Type B pancreatic cell (in vitro differentiated cells): ENCODE measurements at regions not wholly inside any gene's neighbourhood (a gene's known extent, or its start where the extent isn't known, plus 50 kb on each side); places are given as distances from the start of the nearest gene placed in this dataset.

ENCODE experiments used
- DNase-seq: peaks from one replicate; pipeline ENCODE4 v3.0.0; 2021; ENCODE audit warnings: mixed read lengths; ENCODE audit not compliant: unreplicated experiment; ENCODE audit errors: extremely low spot score
- H3K27ac Mint-ChIP-seq: 2 replicates; pipeline ENCODE4 v1.8.0; 2021; ENCODE audit warnings: mild to moderate bottlenecking, mixed read lengths
- H3K27me3 Mint-ChIP-seq: 2 replicates; pipeline ENCODE4 v1.8.0; 2021; ENCODE audit warnings: mixed read lengths
- H3K36me3 Mint-ChIP-seq: 2 replicates; pipeline ENCODE4 v1.8.0; 2021; ENCODE audit warnings: mixed read lengths
- H3K4me1 Mint-ChIP-seq: one replicate; pipeline ENCODE4 v1.8.0; 2021; ENCODE audit warnings: mixed read lengths; ENCODE audit not compliant: unreplicated experiment
- H3K4me3 Mint-ChIP-seq: 2 replicates; pipeline ENCODE4 v1.8.0; 2021; ENCODE audit warnings: mild to moderate bottlenecking, mixed read lengths
- H3K9me3 Mint-ChIP-seq: 2 replicates; pipeline ENCODE4 v1.8.0; 2021; ENCODE audit warnings: mixed read lengths
- TF ChIP-seq, protein P1 (sequence below): fragments of 200-600 bp; sonication (generic); conservative IDR thresholded peaks from 2 replicates; pipeline ENCODE4 v1.5.0; 2021; ENCODE audit warnings: antibody characterized with exemption, mild to moderate bottlenecking

DNA sequence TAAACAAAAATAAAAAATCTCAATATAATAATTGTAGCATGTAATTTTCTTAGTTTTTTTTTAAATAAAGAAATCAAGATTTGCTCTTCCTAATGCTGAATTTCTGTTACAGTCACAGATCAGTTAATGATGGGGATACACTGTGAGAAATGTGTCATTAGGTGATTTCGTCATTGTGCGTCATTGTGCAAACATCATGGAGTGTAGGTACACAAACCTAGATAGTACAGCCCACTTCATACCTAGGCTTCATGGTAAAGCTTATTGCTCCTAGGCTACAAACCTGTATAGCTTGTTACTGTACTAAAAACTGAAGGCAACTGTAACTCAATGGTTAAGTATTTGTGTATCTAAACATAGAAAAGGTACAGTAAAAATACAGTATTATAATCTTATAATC lies 74.4 kb upstream of the LSM8 start:
- TF ChIP-seq, protein P1, sequence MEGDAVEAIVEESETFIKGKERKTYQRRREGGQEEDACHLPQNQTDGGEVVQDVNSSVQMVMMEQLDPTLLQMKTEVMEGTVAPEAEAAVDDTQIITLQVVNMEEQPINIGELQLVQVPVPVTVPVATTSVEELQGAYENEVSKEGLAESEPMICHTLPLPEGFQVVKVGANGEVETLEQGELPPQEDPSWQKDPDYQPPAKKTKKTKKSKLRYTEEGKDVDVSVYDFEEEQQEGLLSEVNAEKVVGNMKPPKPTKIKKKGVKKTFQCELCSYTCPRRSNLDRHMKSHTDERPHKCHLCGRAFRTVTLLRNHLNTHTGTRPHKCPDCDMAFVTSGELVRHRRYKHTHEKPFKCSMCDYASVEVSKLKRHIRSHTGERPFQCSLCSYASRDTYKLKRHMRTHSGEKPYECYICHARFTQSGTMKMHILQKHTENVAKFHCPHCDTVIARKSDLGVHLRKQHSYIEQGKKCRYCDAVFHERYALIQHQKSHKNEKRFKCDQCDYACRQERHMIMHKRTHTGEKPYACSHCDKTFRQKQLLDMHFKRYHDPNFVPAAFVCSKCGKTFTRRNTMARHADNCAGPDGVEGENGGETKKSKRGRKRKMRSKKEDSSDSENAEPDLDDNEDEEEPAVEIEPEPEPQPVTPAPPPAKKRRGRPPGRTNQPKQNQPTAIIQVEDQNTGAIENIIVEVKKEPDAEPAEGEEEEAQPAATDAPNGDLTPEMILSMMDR = no peak
- Mint-ChIP-seq H3K27me3 (no peaks in the 10 kb centered on the region), H3K27ac (no peak overlapping the region), H3K4me1 (no peaks in the 10 kb centered on the region), H3K36me3 (no peaks in the 10 kb centered on the region), H3K9me3 (peaks cover 8% of the 10 kb centered on the region), H3K4me3 (no peak overlapping the region)
- no peak for DNase-seq

DNA sequence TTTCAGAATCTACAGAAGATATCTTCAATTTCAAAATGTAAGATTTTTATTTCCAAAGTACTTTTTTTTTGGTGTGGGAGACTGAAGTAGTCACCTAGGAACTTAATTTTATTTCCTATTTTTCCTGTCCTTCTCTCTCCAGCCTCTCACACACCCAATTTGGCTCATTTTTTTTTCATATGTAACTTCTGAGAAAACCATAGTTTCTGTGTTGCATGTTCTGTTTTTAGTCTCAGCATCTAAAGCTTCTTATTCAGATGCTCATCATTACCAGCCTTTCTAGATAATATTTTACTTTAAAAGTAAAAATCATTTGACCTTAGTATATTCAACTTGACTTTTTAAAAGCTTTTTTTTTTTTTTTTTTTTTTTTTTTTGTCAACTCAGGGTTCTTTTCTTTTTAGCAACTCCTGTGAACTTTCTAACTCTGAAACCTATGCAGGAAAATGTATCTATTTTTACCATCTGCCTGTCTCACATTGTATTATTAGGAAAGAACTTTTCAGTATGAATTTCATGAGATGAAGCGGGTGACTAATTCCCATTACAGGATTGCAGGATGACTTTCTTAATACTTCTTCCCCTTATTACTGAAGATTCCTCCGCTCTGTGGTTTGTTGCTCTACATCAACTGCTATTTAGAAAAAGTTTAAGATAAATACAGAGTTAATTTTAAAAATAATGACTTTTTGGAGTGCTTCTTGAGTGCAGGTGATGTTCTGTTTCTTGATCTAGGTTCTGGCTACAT lies 73.6 kb upstream of the LSM8 start:
- H3K27ac Mint-ChIP-seq = no peak overlapping the region

GRCh38 chr7:118111347-118111746 lies 72.6 kb upstream of the LSM8 start:
- no peaks in the 10 kb centered on the region for H3K4me1 Mint-ChIP-seq
- H3K9me3 Mint-ChIP-seq = peaks cover 8% of the 10 kb centered on the region
- TF ChIP-seq, protein P1 = no peak
- no peaks in the 10 kb centered on the region for H3K27me3 Mint-ChIP-seq
- no peaks in the 10 kb centered on the region for H3K36me3 Mint-ChIP-seq
- H3K4me3 Mint-ChIP-seq = no peak overlapping the region
- DNase-seq = no peak
- no peak overlapping the region for H3K27ac Mint-ChIP-seq

More for the DNA sequence above, 73.6 kb upstream of the LSM8 start:
- Mint-ChIP-seq H3K9me3 (peaks cover 8% of the 10 kb centered on the region), H3K27me3 (no peaks in the 10 kb centered on the region), H3K4me1 (no peaks in the 10 kb centered on the region), H3K4me3 (no peak overlapping the region), H3K36me3 (no peaks in the 10 kb centered on the region)
- TF ChIP-seq, protein P1 = no peak
- no peak for DNase-seq

GRCh38 chr7:118114175-118114574 lies 69.8 kb upstream of the LSM8 start:
- TF ChIP-seq, protein P1 = no peak
- H3K27ac Mint-ChIP-seq = no peak overlapping the region
- DNase-seq = no peak

DNA sequence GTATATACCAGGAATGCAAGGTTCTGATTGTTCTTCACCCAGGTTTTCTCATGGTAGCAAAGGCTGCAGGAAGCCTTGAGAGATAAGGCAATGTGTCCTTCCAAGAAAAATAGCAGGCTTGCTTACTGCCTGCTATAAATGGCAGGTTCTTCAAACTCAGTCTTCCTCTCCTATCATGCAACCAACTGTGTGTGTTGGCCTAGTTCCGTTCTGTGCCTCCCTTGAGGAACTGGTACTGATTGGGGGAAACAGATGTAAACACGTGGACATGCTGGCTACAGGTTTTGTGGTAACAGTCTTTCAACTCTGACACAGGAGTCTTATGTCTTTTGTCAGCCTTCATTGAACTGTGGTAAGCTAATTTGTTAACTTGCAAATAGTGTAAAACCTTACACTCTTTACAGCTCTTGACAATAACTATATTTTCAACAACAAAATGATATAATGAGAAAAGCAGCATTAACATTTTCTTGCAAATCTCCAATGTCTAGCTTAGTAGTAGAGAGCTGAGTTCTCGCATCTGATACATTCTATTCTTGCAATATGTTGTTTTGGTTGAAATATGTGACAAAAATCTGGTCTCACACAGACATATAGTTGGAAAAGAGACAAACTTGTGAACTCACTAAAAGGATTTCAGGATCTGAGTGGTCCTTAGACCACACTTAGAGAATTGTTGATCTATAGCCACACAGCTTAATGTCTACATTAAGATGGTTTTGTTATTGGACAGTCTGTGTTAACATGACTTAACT lies 54.7 kb upstream of the LSM8 start:
- TF ChIP-seq, protein P1 = no peak
- H3K4me3 Mint-ChIP-seq = no peak overlapping the region
- H3K36me3 Mint-ChIP-seq = no peaks in the 10 kb centered on the region
- no peaks in the 10 kb centered on the region for H3K4me1 Mint-ChIP-seq
- H3K9me3 Mint-ChIP-seq = peaks cover 3% of the 10 kb centered on the region
- no peaks in the 10 kb centered on the region for H3K27me3 Mint-ChIP-seq
- H3K27ac Mint-ChIP-seq = no peak overlapping the region
- DNase-seq = no peak

More at GRCh38 chr7:118114175-118114574, 69.8 kb upstream of the LSM8 start:
- H3K36me3 Mint-ChIP-seq = no peaks in the 10 kb centered on the region
- no peaks in the 10 kb centered on the region for H3K27me3 Mint-ChIP-seq
- H3K4me3 Mint-ChIP-seq = no peak overlapping the region
- peaks cover 15% of the 10 kb centered on the region for H3K9me3 Mint-ChIP-seq
- no peaks in the 10 kb centered on the region for H3K4me1 Mint-ChIP-seq
